GM12865 (cell line): ENCODE measurements at regions not wholly inside any gene's neighbourhood (a gene's known extent, or its start where the extent isn't known, plus 50 kb on each side); places are given as distances from the start of the nearest gene placed in this dataset.

Experiments used
- DNase-seq: peaks from one replicate; pipeline ENCODE4 v3.0.0; 2010; ENCODE audit warnings: low read depth
- H3K4me3 ChIP-seq: 2 replicates; pipeline ENCODE4 v1.5.1; 2011; ENCODE audit warnings: mild to moderate bottlenecking, low read depth, low read length, control low read depth
- TF ChIP-seq, protein P1 (sequence below): IDR thresholded peaks from 2 replicates; pipeline ENCODE4 v1.5.1; 2011; ENCODE audit warnings: low read length, control low read depth, low read depth, inconsistent platforms; ENCODE audit not compliant: insufficient read depth; ENCODE audit errors: missing control alignments

DNA sequence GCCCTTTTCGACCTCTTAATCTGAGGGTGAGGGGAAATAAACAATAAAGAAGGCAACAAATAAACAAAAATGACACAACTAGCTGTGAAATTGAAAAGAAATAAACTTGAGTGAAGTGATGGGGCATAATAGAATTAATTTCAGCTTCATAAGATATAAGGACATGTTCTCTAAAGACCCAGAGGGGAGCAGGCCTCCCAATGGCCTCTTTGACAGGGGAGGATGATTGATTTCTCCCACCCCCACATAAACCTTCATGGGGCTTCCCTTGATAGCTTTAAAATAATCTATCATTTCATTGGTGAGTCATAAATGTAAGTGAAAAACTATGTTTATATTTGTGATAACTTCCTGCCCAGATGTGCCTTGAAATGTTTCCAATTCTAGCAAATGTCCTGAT lies 226.3 kb upstream of the RAG2 start:
- no peak for DNase-seq
- H3K4me3 ChIP-seq, result no peak overlapping the region
- TF ChIP-seq, protein P1, sequence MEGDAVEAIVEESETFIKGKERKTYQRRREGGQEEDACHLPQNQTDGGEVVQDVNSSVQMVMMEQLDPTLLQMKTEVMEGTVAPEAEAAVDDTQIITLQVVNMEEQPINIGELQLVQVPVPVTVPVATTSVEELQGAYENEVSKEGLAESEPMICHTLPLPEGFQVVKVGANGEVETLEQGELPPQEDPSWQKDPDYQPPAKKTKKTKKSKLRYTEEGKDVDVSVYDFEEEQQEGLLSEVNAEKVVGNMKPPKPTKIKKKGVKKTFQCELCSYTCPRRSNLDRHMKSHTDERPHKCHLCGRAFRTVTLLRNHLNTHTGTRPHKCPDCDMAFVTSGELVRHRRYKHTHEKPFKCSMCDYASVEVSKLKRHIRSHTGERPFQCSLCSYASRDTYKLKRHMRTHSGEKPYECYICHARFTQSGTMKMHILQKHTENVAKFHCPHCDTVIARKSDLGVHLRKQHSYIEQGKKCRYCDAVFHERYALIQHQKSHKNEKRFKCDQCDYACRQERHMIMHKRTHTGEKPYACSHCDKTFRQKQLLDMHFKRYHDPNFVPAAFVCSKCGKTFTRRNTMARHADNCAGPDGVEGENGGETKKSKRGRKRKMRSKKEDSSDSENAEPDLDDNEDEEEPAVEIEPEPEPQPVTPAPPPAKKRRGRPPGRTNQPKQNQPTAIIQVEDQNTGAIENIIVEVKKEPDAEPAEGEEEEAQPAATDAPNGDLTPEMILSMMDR, result no peak

DNA sequence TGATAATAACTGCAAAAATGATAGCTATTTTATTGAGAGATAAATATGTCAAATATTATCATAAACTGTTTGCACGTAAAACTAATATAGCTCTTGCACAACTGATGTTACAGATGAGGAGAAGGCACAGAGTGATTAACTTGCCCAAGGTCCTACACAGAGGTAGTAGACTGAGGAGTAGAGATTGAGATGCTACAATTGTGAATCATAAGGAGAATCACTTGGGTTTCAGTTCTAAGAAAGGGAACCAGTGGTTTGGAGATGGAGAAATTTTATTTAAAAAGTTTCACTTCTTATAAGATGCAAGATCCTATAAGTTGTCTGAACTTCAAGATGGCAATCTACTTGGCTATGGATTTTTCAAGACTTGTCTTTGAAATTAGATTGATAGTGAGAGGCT lies 224.8 kb upstream of the RAG2 start:
- no peak overlapping the region for H3K4me3 ChIP-seq
- no peak for DNase-seq
- TF ChIP-seq, protein P1, result no peak

DNA sequence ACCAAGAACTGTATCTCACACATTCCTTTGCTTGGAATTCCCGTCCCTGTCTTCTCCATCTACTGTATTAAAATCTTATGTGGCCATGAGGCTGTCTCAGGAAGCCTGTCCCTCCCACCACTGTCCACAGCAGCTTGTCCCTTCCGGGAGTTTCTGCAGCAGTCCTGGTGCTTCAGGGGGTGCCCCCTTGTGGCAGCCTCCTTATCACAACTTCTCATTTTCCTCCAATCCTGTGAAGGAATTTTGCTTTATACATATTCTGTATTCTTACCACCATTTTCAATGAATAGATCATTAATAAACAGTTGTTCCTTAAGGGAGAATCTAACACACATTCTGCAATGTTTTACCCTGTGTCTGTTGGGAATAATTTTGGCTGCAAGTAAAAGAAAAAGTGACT lies 220.4 kb upstream of the RAG2 start:
- peak; percentile 22 for DNase-seq
- H3K4me3 ChIP-seq, result no peak overlapping the region

DNA sequence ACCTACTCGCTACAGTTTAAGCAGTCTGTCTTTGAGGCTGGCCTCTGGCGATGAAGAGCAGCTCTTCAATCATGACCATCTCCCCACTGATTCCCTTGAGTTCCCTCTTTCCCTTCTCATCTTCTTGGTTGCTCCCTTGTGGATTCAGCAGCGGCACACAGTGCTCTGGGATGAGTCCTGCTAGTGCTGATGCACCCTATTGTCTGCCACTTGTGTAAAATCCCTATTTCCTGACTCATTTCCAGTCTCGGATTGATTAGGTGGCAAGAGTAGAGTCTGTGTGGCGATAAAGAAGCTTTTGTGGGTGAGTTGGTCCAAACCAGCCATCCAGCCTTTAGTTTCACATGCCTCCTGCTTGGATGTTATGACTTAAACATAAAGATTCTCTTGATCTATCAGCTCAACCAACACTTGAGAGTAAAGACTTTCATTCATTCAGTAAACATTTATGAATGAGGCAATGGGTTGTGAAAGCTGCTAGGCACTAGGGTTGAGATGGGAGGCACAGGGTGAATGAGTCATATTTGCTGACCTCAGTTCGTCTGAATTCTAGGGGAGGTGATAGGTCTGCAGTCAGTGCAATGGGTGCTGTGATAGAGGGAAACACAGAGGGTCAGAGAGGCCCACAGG lies 219.4 kb upstream of the RAG2 start:
- no peak for DNase-seq
- TF ChIP-seq, protein P1, result no peak

More for the DNA sequence above, 220.4 kb upstream of the RAG2 start:
- TF ChIP-seq, protein P1, result peak; percentile 24

DNA sequence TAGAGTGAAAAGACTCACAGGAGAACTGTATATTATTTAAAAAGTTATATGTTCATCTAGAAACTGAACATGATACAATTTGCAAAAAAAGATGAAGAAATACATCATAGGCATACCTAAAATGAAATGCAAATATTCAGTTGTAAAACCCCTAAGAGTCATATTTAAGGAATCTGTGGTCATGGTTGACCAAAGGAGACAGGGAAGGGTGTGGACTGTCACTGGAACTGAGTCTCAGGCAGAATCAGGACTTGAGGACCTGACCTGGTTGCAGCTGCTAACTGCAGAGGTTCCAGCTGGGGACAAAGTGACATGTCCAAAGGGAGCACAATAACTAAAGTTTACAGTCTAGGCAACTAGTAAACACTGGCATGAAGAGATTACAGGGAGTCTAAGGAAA lies 211.3 kb upstream of the RAG2 start:
- TF ChIP-seq, protein P1, result no peak
- no peak overlapping the region for H3K4me3 ChIP-seq
- DNase-seq, result no peak

More for the DNA sequence above, 219.4 kb upstream of the RAG2 start:
- no peak overlapping the region for H3K4me3 ChIP-seq

DNA sequence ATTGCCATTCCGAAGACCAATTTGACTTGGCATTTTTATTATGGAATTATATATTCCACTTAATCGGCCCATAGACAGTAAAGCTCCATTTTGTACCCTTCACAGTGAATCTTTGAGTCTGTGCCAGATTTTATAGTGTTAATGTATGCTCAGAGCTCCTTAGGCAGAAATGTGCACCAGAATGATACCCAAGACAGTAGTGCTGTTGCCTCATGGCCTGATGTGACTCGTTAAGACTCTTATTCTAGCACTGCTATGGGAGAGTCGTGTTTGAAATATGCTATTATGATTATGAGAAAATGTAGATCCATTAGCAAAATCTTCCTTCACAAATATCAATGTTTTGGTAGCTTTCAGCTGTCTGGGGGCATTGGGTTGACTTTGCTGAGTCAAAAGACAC lies 209.8 kb upstream of the RAG2 start:
- H3K4me3 ChIP-seq, result no peak overlapping the region
- DNase-seq, result no peak
- TF ChIP-seq, protein P1, result no peak

DNA sequence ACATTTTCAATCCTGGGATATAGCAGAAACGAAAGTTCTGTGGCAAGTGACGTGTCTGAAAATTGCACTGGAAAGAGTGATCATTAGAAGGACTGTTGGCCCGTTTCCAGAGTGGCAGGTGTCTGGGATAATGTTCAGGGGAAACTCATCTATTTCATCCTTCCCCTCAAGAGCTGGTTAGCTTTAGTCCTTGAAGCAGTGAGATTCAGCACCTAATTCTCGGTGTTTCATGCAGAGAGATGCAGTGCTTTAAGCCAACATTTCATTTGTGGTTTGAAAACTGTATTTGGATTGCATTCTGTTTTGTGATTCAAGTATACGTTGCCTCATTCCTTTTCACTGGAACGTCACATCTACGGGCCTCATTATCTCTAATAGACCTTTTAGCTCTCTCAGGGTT lies 205.0 kb upstream of the RAG2 start:
- DNase-seq, result no peak
- TF ChIP-seq, protein P1, result no peak
- H3K4me3 ChIP-seq, result no peak overlapping the region
